ENCODE measurements at regions not wholly inside any gene's neighbourhood (a gene's known extent, or its start where the extent isn't known, plus 50 kb on each side); places are given as distances from the start of the nearest gene placed in this dataset.

DNA sequence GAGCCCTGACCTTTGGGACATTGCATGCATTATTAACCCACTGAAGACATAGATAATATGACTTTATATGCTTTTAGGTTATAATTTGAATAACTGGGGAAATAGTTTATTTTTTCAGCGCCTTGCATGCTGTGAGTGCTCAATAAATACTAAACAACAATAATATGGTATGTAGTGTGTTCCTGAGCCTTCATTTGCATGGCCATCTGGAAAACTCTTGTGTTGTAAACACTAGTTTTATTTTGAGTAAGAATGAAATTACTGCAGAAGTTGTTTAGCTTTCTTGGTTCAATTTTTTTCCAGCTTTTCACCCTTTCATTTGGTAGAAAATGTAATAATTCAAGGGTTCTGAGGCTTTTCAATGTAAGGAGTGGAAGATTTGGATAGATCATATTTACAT lies 189.3 kb upstream of the GALNT5 start:
- DNase-seq, result no peak
- Histone ChIP-seq H3K36me3 (ENCODE audit: control insufficient read depth, insufficient read depth, low read length) (no peaks in the 10 kb centered on the region), H3K4me1 (no peaks in the 10 kb centered on the region), H3K4me3 (ENCODE audit: low read depth, low read length) (no peak overlapping the region), H3K9me3 (0 out of 2 replicates have a peak, but pooled peaks cover 4% of the 10 kb centered on the region), H3K27me3 (replicated peaks; ENCODE audit: control insufficient read depth, insufficient read depth, low read length) (no peaks in the 10 kb centered on the region)
- no peak overlapping the region for H3K27ac Mint-ChIP-seq (ENCODE audit: unreplicated experiment)
- H3K36me3 Mint-ChIP-seq (ENCODE audit: insufficient read depth, unreplicated experiment), result no peaks in the 10 kb centered on the region
- no peaks in the 10 kb centered on the region for H3K4me1 Mint-ChIP-seq (ENCODE audit: low read depth, unreplicated experiment)
- TF ChIP-seq, protein P1, sequence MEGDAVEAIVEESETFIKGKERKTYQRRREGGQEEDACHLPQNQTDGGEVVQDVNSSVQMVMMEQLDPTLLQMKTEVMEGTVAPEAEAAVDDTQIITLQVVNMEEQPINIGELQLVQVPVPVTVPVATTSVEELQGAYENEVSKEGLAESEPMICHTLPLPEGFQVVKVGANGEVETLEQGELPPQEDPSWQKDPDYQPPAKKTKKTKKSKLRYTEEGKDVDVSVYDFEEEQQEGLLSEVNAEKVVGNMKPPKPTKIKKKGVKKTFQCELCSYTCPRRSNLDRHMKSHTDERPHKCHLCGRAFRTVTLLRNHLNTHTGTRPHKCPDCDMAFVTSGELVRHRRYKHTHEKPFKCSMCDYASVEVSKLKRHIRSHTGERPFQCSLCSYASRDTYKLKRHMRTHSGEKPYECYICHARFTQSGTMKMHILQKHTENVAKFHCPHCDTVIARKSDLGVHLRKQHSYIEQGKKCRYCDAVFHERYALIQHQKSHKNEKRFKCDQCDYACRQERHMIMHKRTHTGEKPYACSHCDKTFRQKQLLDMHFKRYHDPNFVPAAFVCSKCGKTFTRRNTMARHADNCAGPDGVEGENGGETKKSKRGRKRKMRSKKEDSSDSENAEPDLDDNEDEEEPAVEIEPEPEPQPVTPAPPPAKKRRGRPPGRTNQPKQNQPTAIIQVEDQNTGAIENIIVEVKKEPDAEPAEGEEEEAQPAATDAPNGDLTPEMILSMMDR (IDR thresholded peaks at IDR 0.05; ENCODE audit: insufficient read depth in 1 of 2, low read depth in 1 of 2, low read length in 1 of 2, severe bottlenecking in 1 of 2, unreplicated experiment in 1 of 2), result no peak
- no TSS peak for BruUV-seq (replicated peaks)
- no peaks in the 10 kb centered on the region for H3K9me3 Mint-ChIP-seq (ENCODE audit: unreplicated experiment)
- POLR2A ChIA-PET, result no interaction called here
- intact Hi-C loops (cut with micrococcal nuclease; ENCODE audit: unreplicated experiment), result no loop called here
- H3K4me3 Mint-ChIP-seq (ENCODE audit: unreplicated experiment), result no peak overlapping the region
- peaks cover 8% of the 10 kb centered on the region for H3K27me3 Mint-ChIP-seq (ENCODE audit: insufficient read depth, unreplicated experiment)
- CTCF ChIA-PET, result no interaction called here

DNA sequence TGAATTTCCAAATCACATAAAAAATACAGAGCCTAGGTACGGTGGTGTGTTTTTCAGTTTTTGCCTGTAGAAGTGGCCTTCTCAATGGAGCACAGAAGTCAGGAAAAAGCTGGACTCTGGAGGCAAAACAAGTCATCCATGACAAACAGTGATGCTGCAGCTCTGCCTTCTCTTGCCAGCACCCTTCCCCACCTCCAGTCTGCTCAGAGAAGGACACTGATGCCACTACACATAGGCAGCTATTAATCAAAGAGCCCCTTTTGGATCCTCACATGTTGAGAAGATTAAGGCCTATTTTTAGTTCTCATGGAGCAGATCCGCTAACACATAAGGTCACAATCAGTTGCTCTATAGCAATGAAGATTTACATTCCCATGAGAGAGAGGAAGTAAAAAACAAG lies 181.6 kb upstream of the GALNT5 start:
- Histone ChIP-seq H3K27me3 (replicated peaks; ENCODE audit: control insufficient read depth, insufficient read depth, low read length) (no peaks in the 10 kb centered on the region), H3K9me3 (0 out of 2 replicates have a peak, but pooled peaks cover 4% of the 10 kb centered on the region), H3K4me1 (no peaks in the 10 kb centered on the region), H3K4me3 (ENCODE audit: low read depth, low read length) (no peak overlapping the region), H3K36me3 (ENCODE audit: control insufficient read depth, insufficient read depth, low read length) (no peaks in the 10 kb centered on the region)
- intact Hi-C loops (cut with micrococcal nuclease; ENCODE audit: unreplicated experiment), result no loop called here
- POLR2A ChIA-PET, result no interaction called here
- Mint-ChIP-seq H3K27ac (ENCODE audit: unreplicated experiment) (no peak overlapping the region), H3K27me3 (ENCODE audit: insufficient read depth, unreplicated experiment) (peaks cover 5% of the 10 kb centered on the region), H3K9me3 (ENCODE audit: unreplicated experiment) (no peaks in the 10 kb centered on the region), H3K36me3 (ENCODE audit: insufficient read depth, unreplicated experiment) (no peaks in the 10 kb centered on the region), H3K4me3 (ENCODE audit: unreplicated experiment) (no peak overlapping the region), H3K4me1 (ENCODE audit: low read depth, unreplicated experiment) (no peaks in the 10 kb centered on the region)
- CTCF ChIA-PET, result no interaction called here
- TF ChIP-seq, protein P1 (IDR thresholded peaks at IDR 0.05; ENCODE audit: insufficient read depth in 1 of 2, low read depth in 1 of 2, low read length in 1 of 2, severe bottlenecking in 1 of 2, unreplicated experiment in 1 of 2), result no peak
- no TSS peak for BruUV-seq (replicated peaks)
- DNase-seq, result no peak

DNA sequence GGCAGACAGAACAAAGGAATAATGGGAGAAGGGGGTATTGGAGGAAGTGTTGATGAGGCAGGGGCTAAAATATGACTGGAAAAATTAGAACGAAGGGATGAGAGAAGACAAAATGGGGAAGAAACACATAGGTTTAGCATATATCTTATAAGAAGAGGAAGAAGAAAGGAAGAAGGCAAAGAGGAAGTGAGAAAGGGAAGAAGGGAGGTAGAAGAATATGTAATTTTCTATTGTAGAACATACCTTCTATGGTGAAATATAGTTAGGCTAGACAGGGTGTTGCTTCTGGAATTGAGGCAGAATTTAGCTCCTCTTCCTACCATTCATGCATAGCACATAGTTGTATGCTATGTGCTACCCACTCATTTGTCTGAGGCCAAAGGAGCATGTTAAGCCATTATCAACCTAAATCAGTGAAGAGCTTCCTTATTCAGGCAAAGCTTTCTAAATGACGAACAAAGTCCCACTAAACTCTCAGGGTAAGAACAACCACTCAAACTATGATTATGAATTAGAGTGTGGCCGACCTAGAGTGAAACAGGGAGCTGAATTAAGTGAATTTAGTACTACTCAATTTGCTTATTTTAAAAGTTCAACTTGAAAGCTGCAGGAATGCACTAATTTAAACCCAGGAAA lies 180.9 kb upstream of the GALNT5 start:
- Mint-ChIP-seq H3K36me3 (ENCODE audit: insufficient read depth, unreplicated experiment) (no peaks in the 10 kb centered on the region), H3K4me1 (ENCODE audit: low read depth, unreplicated experiment) (no peaks in the 10 kb centered on the region), H3K4me3 (ENCODE audit: unreplicated experiment) (no peak overlapping the region), H3K27me3 (ENCODE audit: insufficient read depth, unreplicated experiment) (peaks cover 5% of the 10 kb centered on the region), H3K9me3 (ENCODE audit: unreplicated experiment) (no peaks in the 10 kb centered on the region), H3K27ac (ENCODE audit: unreplicated experiment) (no peak overlapping the region)
- CTCF ChIA-PET, result no interaction called here
- POLR2A ChIA-PET, result no interaction called here
- DNase-seq, result no peak
- TF ChIP-seq, protein P1 (IDR thresholded peaks at IDR 0.05; ENCODE audit: insufficient read depth in 1 of 2, low read depth in 1 of 2, low read length in 1 of 2, severe bottlenecking in 1 of 2, unreplicated experiment in 1 of 2), result no peak
- Histone ChIP-seq H3K9me3 (0 out of 2 replicates have a peak, but pooled peaks cover 4% of the 10 kb centered on the region), H3K4me1 (no peaks in the 10 kb centered on the region), H3K27me3 (replicated peaks; ENCODE audit: control insufficient read depth, insufficient read depth, low read length) (no peaks in the 10 kb centered on the region), H3K36me3 (ENCODE audit: control insufficient read depth, insufficient read depth, low read length) (no peaks in the 10 kb centered on the region), H3K4me3 (ENCODE audit: low read depth, low read length) (no peak overlapping the region)
- intact Hi-C loops (cut with micrococcal nuclease; ENCODE audit: unreplicated experiment), result no loop called here
- BruUV-seq (replicated peaks), result no TSS peak

All from Caco-2 (cell line).